Vagina (tissue), 2 donors: ENCODE measurements at regions not wholly inside any gene's neighbourhood (a gene's known extent, or its start where the extent isn't known, plus 50 kb on each side); places are given as distances from the start of the nearest gene placed in this dataset.

Source experiments
- POLR2A ChIP-seq, 2 donors: fragments of 450-650 bp; IDR thresholded peaks; one replicate each; pipeline ENCODE4 v1.6.1; 2017; ENCODE audit warnings: antibody characterized with exemption in 2 of 2, mild to moderate bottlenecking in 2 of 2, moderate library complexity in 2 of 2
- TF ChIP-seq, protein P1 (sequence below), 3 experiments: fragments of 450-650 bp in 2 of 3; fragments of 200-600 bp in 1 of 3; sonication (generic) in 1 of 3; IDR thresholded peaks; one replicate each; pipeline ENCODE4 v1.5.1; 2017 to 2019; ENCODE audit warnings: antibody characterized with exemption in 3 of 3, mild to moderate bottlenecking in 2 of 3, moderate library complexity in 2 of 3

DNA sequence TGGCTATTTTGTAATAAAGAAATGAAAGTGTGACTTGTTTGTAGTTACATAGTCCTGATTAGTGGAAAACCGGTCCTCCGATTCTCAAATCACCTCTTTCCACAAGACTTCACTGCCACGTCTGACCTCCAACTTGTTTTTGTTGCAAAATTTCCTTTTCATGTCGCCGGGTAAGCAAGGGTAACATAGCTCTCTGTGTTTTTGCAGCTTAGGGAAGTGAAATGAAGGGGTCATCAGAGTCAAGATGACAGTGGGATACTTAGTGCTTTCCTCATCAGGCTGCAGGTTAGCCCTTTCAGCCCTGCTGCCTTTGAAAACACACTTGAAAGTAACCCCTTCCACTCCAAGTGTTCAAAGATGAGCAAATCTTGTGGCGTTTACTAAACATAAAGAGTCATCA, 217.9 kb downstream of the USP25 start:
- TF ChIP-seq, protein P1, sequence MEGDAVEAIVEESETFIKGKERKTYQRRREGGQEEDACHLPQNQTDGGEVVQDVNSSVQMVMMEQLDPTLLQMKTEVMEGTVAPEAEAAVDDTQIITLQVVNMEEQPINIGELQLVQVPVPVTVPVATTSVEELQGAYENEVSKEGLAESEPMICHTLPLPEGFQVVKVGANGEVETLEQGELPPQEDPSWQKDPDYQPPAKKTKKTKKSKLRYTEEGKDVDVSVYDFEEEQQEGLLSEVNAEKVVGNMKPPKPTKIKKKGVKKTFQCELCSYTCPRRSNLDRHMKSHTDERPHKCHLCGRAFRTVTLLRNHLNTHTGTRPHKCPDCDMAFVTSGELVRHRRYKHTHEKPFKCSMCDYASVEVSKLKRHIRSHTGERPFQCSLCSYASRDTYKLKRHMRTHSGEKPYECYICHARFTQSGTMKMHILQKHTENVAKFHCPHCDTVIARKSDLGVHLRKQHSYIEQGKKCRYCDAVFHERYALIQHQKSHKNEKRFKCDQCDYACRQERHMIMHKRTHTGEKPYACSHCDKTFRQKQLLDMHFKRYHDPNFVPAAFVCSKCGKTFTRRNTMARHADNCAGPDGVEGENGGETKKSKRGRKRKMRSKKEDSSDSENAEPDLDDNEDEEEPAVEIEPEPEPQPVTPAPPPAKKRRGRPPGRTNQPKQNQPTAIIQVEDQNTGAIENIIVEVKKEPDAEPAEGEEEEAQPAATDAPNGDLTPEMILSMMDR (IDR thresholded peaks at IDR 0.05), result no peak
- TF ChIP-seq POLR2A (IDR thresholded peaks at IDR 0.05), result no peak
